Stomach (tissue), 4 donors: ENCODE measurements at regions not wholly inside any gene's neighbourhood (a gene's known extent, or its start where the extent isn't known, plus 50 kb on each side); places are given as distances from the start of the nearest gene placed in this dataset.

ENCODE experiments used
- EP300 ChIP-seq: sonication (generic); formaldehyde crosslinking; IDR thresholded peaks from one replicate; pipeline ENCODE4 v1.6.1; 2017; ENCODE audit warnings: antibody characterized with exemption
- POLR2AphosphoS5 ChIP-seq, 3 donors: sonication (generic); formaldehyde crosslinking; IDR thresholded peaks; one replicate each; pipeline ENCODE4 v1.6.1; 2016; ENCODE audit warnings: antibody characterized with exemption in 3 of 3
- TF ChIP-seq, protein P1 (sequence below), 7 experiments: fragments of 450-650 bp in 4 of 7; fragments of 200-600 bp in 3 of 7; sonication (generic) in 3 of 7; IDR thresholded peaks; one replicate each; pipeline ENCODE4 v1.5.1; 2016 to 2019; ENCODE audit warnings: antibody characterized with exemption in 7 of 7, control low read depth in 2 of 7, mild to moderate bottlenecking in 1 of 7

- TF ChIP-seq, protein P1, sequence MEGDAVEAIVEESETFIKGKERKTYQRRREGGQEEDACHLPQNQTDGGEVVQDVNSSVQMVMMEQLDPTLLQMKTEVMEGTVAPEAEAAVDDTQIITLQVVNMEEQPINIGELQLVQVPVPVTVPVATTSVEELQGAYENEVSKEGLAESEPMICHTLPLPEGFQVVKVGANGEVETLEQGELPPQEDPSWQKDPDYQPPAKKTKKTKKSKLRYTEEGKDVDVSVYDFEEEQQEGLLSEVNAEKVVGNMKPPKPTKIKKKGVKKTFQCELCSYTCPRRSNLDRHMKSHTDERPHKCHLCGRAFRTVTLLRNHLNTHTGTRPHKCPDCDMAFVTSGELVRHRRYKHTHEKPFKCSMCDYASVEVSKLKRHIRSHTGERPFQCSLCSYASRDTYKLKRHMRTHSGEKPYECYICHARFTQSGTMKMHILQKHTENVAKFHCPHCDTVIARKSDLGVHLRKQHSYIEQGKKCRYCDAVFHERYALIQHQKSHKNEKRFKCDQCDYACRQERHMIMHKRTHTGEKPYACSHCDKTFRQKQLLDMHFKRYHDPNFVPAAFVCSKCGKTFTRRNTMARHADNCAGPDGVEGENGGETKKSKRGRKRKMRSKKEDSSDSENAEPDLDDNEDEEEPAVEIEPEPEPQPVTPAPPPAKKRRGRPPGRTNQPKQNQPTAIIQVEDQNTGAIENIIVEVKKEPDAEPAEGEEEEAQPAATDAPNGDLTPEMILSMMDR (IDR thresholded peaks at IDR 0.05): no peak
- TF ChIP-seq EP300: no peak
- TF ChIP-seq POLR2AphosphoS5 (IDR thresholded peaks at IDR 0.05): no peak
Measured at GRCh38 chr3:10602769-10603768, 97.7 kb upstream of the ATP2B2 start.
